ENCODE measurements at regions not wholly inside any gene's neighbourhood (a gene's known extent, or its start where the extent isn't known, plus 50 kb on each side); places are given as distances from the start of the nearest gene placed in this dataset.

DNA sequence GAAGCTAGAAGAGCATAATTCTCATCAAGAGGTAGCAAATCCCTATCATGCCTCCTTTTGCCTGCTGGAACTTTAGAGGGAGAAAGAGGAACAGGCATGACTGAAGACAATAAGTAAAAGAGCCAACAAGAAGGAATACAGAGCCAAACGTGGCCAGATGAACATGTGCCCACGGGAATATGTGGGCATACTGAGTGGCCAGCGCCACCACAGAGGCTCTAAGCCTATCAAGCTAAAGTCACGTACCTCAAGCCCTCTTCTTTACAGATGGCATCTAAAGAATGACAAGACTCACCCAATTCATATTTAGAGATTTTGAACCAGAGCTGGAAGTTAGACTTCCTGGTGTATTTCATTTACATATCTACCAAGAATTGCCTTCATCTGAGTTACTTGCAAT, 59.9 kb upstream of the ITGA4 start:
- Histone ChIP-seq H3K9me3 (replicated peaks; ENCODE audit: control insufficient read depth, low read depth, low read length) (no peaks in the 10 kb centered on the region), H3K4me3 (ENCODE audit: low read length) (no peak overlapping the region), H3K27me3 (ENCODE audit: control insufficient read depth, insufficient read depth, low read length) (no peaks in the 10 kb centered on the region), H3K27ac (ENCODE audit: low read length) (peak overlapping the region; percentile 13), H3K36me3 (ENCODE audit: control insufficient read depth, insufficient read depth, low read length) (no peaks in the 10 kb centered on the region), H3K4me1 (ENCODE audit: control insufficient read depth, insufficient read depth, low read length) (peaks cover 2% of the 10 kb centered on the region)
- WGBS (ENCODE audit: insufficient coverage), result 100% methylated on average over 1 of the region's 4 CpGs
- DNase-seq, result no peak

DNA sequence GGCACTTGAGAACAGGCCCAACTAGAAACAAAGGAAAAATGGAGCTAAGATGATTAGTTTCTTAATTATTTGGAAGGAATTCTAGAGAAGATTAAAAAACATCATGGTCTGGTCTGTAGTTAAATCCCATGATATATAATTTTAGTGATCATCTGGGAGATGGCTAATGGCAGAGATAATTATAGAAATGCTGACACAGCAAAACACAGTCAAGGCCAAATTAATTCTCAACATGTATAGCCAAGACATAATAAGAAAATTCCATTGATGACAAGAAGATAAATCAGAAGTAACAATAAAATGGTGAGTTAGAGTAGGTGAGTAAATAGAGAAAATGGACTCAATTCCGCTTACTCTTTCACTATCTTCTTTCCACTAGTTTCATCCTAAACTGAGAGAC, 59.2 kb upstream of the ITGA4 start:
- no peak overlapping the region for H3K27ac ChIP-seq (ENCODE audit: low read length)
- H3K4me1 ChIP-seq (ENCODE audit: control insufficient read depth, insufficient read depth, low read length), result peaks cover 2% of the 10 kb centered on the region
- no peaks in the 10 kb centered on the region for H3K27me3 ChIP-seq (ENCODE audit: control insufficient read depth, insufficient read depth, low read length)
- no peak overlapping the region for H3K4me3 ChIP-seq (ENCODE audit: low read length)
- no peaks in the 10 kb centered on the region for H3K36me3 ChIP-seq (ENCODE audit: control insufficient read depth, insufficient read depth, low read length)
- no peaks in the 10 kb centered on the region for H3K9me3 ChIP-seq (replicated peaks; ENCODE audit: control insufficient read depth, low read depth, low read length)
- no peak for DNase-seq
- no CpG with 5 or more reads among the region's 1 CpG for WGBS (ENCODE audit: insufficient coverage)

DNA sequence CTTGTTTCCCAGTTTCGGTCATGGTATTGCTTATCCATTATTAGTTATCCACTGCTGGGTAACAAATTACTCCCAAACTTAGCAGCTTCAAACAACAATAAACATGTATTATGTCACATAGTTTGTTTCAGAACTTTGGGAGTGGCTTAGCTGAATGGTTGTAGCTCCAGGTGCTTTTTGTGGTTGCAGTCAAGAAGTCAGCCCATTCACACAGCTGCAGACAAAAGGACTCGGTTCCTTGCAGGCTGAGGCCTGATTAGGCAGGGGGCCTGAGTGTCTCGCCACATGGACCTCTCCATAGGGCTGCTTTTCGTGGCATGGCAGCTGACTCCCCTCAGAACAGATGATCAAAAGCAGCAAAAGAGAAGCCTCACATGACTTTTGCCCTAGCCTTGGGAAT, 58.2 kb upstream of the ITGA4 start:
- no peak for DNase-seq
- Histone ChIP-seq H3K9me3 (replicated peaks; ENCODE audit: control insufficient read depth, low read depth, low read length) (no peaks in the 10 kb centered on the region), H3K4me1 (ENCODE audit: control insufficient read depth, insufficient read depth, low read length) (peaks cover 2% of the 10 kb centered on the region), H3K4me3 (ENCODE audit: low read length) (no peak overlapping the region), H3K27me3 (ENCODE audit: control insufficient read depth, insufficient read depth, low read length) (no peaks in the 10 kb centered on the region), H3K27ac (ENCODE audit: low read length) (no peak overlapping the region), H3K36me3 (ENCODE audit: control insufficient read depth, insufficient read depth, low read length) (no peaks in the 10 kb centered on the region)
- WGBS (ENCODE audit: insufficient coverage), result 93% methylated on average over 3 of the region's 4 CpGs

DNA sequence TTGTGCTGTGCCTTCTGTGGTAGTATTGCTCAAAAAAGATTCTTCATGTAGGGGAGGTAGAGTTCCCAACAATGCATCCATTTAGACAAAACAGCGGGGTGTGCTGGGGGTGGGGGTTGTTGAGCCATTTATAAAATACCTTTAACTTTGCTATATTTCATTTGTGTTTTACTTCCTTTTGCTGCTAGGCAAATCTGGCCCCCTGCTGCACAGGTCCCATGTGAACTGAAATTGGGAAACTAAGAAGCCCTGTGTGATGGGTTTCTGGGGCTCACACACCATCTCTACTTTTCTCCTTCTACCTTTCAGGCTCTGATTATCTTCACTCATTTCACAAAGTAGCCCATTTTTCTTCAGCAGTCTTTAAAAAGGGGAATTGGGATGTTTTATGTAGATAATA, 52.7 kb upstream of the ITGA4 start:
- H3K27me3 ChIP-seq (ENCODE audit: control insufficient read depth, insufficient read depth, low read length), result no peaks in the 10 kb centered on the region
- DNase-seq, result no peak
- no peak overlapping the region for H3K27ac ChIP-seq (ENCODE audit: low read length)
- H3K9me3 ChIP-seq (replicated peaks; ENCODE audit: control insufficient read depth, low read depth, low read length), result no peaks in the 10 kb centered on the region
- H3K4me1 ChIP-seq (ENCODE audit: control insufficient read depth, insufficient read depth, low read length), result no peaks in the 10 kb centered on the region
- no peak overlapping the region for H3K4me3 ChIP-seq (ENCODE audit: low read length)
- H3K36me3 ChIP-seq (ENCODE audit: control insufficient read depth, insufficient read depth, low read length), result no peaks in the 10 kb centered on the region
- no CpG with 5 or more reads among the region's 1 CpG for WGBS (ENCODE audit: insufficient coverage)

DNA sequence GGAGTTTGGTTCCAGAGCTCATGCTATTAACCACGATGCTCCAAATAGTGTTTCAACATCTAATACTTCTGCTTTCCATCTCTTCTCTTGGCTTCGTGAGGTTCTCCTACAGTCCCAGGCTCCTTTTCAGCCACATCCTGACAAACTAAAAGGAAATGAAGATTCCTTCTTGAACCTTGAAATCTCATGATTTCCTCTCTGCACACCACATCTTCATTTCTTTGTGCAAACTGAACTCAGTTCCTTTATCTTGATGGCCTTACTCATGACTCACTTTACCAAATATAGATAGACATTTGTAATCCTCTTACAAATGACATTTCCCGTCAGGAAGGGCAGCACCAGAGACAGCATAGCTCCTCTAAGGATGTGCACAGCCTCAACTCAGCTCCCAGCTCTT, 50.0 kb upstream of the ITGA4 start:
- no peak overlapping the region for H3K27ac ChIP-seq (ENCODE audit: low read length)
- WGBS (ENCODE audit: insufficient coverage), result 81% methylated on average over 2 of the region's 3 CpGs

More for the DNA sequence above, 50.0 kb upstream of the ITGA4 start:
- Histone ChIP-seq H3K27me3 (ENCODE audit: control insufficient read depth, insufficient read depth, low read length) (no peaks in the 10 kb centered on the region), H3K36me3 (ENCODE audit: control insufficient read depth, insufficient read depth, low read length) (no peaks in the 10 kb centered on the region), H3K4me3 (ENCODE audit: low read length) (no peak overlapping the region), H3K4me1 (ENCODE audit: control insufficient read depth, insufficient read depth, low read length) (peaks cover 8% of the 10 kb centered on the region), H3K9me3 (replicated peaks; ENCODE audit: control insufficient read depth, low read depth, low read length) (no peaks in the 10 kb centered on the region)
- DNase-seq, result peak; percentile 57
